GM23338 (cell line): ENCODE measurements at regions not wholly inside any gene's neighbourhood (a gene's known extent, or its start where the extent isn't known, plus 50 kb on each side); places are given as distances from the start of the nearest gene placed in this dataset.

Source experiments
- ATAC-seq: fragments of 200-7000 bp; cut with Tn5 transposase; 3 replicates; pipeline ENCODE4 v1.9.1; 2020
- DNase-seq: peaks from one replicate; pipeline ENCODE4 v3.0.0-alpha.2; 2015; ENCODE audit warnings: low spot score
- H2AFZ ChIP-seq: fragments of 200-600 bp; sonication (generic); 2 replicates; pipeline ENCODE4 v1.8.0; 2016; ENCODE audit warnings: antibody characterized with exemption, mild to moderate bottlenecking, moderate library complexity
- H3F3A ChIP-seq: fragments of 200-600 bp; sonication (generic); replicated peaks from 2 replicates; pipeline ENCODE4 v1.8.0; 2017; ENCODE audit warnings: antibody characterized with exemption, mixed run types, low read depth
- H3K27ac ChIP-seq: fragments of 200-600 bp; sonication (generic); 2 replicates; pipeline ENCODE4 v1.6.1; 2016; ENCODE audit warnings: low read depth
- H3K27me3 ChIP-seq: fragments of 200-600 bp; sonication (generic); 2 replicates; pipeline ENCODE4 v1.8.0; 2016; ENCODE audit warnings: mild to moderate bottlenecking, mixed run types, moderate library complexity; ENCODE audit not compliant: insufficient read depth
- H3K36me3 ChIP-seq: fragments of 200-600 bp; sonication (generic); 2 replicates; pipeline ENCODE4 v1.8.0; 2016; ENCODE audit warnings: mild to moderate bottlenecking; ENCODE audit not compliant: insufficient read depth
- H3K4me1 ChIP-seq: fragments of 200-600 bp; sonication (generic); 2 replicates; pipeline ENCODE4 v1.8.0; 2016; ENCODE audit warnings: mild to moderate bottlenecking, moderate library complexity; ENCODE audit not compliant: insufficient read depth
- H3K4me2 ChIP-seq: fragments of 200-600 bp; sonication (generic); 2 replicates; pipeline ENCODE4 v1.7.1; 2017; ENCODE audit warnings: mixed run types
- H3K4me3 ChIP-seq: fragments of 200-600 bp; sonication (generic); 2 replicates; pipeline ENCODE4 v1.6.1; 2016; ENCODE audit warnings: mixed run types
- H3K79me2 ChIP-seq: fragments of 200-600 bp; sonication (generic); replicated peaks from 2 replicates; pipeline ENCODE4 v1.8.0; 2017; ENCODE audit warnings: mild to moderate bottlenecking; ENCODE audit not compliant: insufficient read depth
- H3K9me2 ChIP-seq: fragments of 200-600 bp; sonication (generic); 2 replicates; pipeline ENCODE4 v1.8.0; 2017; ENCODE audit not compliant: insufficient read depth
- H4K20me1 ChIP-seq: fragments of 200-600 bp; sonication (generic); replicated peaks from 2 replicates; pipeline ENCODE4 v1.8.0; 2017; ENCODE audit warnings: mild to moderate bottlenecking; ENCODE audit not compliant: insufficient read depth
- H3K27ac Mint-ChIP-seq: 2 replicates; pipeline ENCODE4 v1.8.0; 2020; ENCODE audit warnings: inconsistent platforms, mild to moderate bottlenecking, moderate library complexity, mixed read lengths
- H3K27me3 Mint-ChIP-seq: 3 replicates; pipeline ENCODE4 v1.8.0; 2022; ENCODE audit warnings: low read depth, mild to moderate bottlenecking, moderate library complexity, mixed read lengths, inconsistent platforms; ENCODE audit not compliant: insufficient read depth, poor library complexity
- H3K36me3 Mint-ChIP-seq: 3 replicates; pipeline ENCODE4 v1.8.0; 2021; ENCODE audit warnings: low read depth, mild to moderate bottlenecking, inconsistent platforms, moderate library complexity, mixed read lengths
- H3K4me1 Mint-ChIP-seq: 3 replicates; pipeline ENCODE4 v1.8.0; 2020; ENCODE audit warnings: mild to moderate bottlenecking, inconsistent platforms, mixed read lengths
- H3K4me3 Mint-ChIP-seq: 3 replicates; pipeline ENCODE4 v1.8.0; 2021; ENCODE audit warnings: moderate library complexity, mild to moderate bottlenecking, inconsistent platforms, mixed read lengths
- H3K9me3 Mint-ChIP-seq: 3 replicates; pipeline ENCODE4 v1.8.0; 2020; ENCODE audit warnings: moderate library complexity, mild to moderate bottlenecking, inconsistent platforms, mixed read lengths
- CREB1 ChIP-seq: fragments of 250-450 bp; sonication (Bioruptor Pico); IDR thresholded peaks from 2 replicates; pipeline ENCODE4 v1.5.0; 2020; ENCODE audit warnings: low read depth, mild to moderate bottlenecking, moderate library complexity
- JUNB ChIP-seq: IDR thresholded peaks from one replicate; pipeline ENCODE4 v1.6.1; 2016; ENCODE audit warnings: antibody characterized with exemption; ENCODE audit not compliant: unreplicated experiment
- NANOG ChIP-seq: IDR thresholded peaks from 2 replicates; pipeline ENCODE4 v1.6.1; 2016; ENCODE audit warnings: antibody characterized with exemption, borderline replicate concordance
- POLR2AphosphoS5 ChIP-seq: IDR thresholded peaks from 2 replicates; pipeline ENCODE4 v1.6.1; 2016; ENCODE audit warnings: antibody characterized with exemption, low read depth
- STAT1 ChIP-seq: IDR thresholded peaks from one replicate; pipeline ENCODE4 v1.6.1; 2016; ENCODE audit warnings: antibody characterized with exemption; ENCODE audit not compliant: unreplicated experiment
- ZNF114 ChIP-seq: fragments of 250-450 bp; sonication (Bioruptor Pico); IDR thresholded peaks from 2 replicates; pipeline ENCODE4 v1.5.0; 2020; ENCODE audit warnings: mild to moderate bottlenecking, moderate library complexity
- ZNF331 ChIP-seq: fragments of 250-450 bp; sonication (Bioruptor Pico); IDR thresholded peaks from 2 replicates; pipeline ENCODE4 v1.5.0; 2020; ENCODE audit warnings: low read depth, mild to moderate bottlenecking, moderate library complexity
- ZNF462 ChIP-seq: fragments of 250-450 bp; sonication (Bioruptor Pico); IDR thresholded peaks from 2 replicates; pipeline ENCODE4 v1.5.0; 2020; ENCODE audit warnings: mild to moderate bottlenecking, moderate library complexity

- ATAC-seq = no peak
Observed at GRCh38 chr12:131254374-131254773, 300.7 kb downstream of the ADGRD1 start.

More at GRCh38 chr12:131254374-131254773, 300.7 kb downstream of the ADGRD1 start:
- Mint-ChIP-seq H3K4me3 (no peak overlapping the region), H3K4me1 (no peaks in the 10 kb centered on the region), H3K27me3 (peaks cover 7% of the 10 kb centered on the region), H3K27ac (no peak overlapping the region), H3K9me3 (peaks cover 15% of the 10 kb centered on the region), H3K36me3 (no peaks in the 10 kb centered on the region; the same call in 2 of the 3 replicates)
- no peak overlapping the region for H3K4me3 ChIP-seq
- no peak overlapping the region for H3K4me2 ChIP-seq
- H3K27me3 ChIP-seq = no peaks in the 10 kb centered on the region
- no peak for DNase-seq
- H3K4me1 ChIP-seq = no peaks in the 10 kb centered on the region
- TF ChIP-seq POLR2AphosphoS5 (no peak), ZNF331 (CRISPR knock-in tag) (no peak), NANOG (no peak), STAT1 (no peak), ZNF114 (no peak), ZNF462 (CRISPR knock-in tag) (no peak), JUNB (no peak), CREB1 (no peak)
- H3K9me2 ChIP-seq = no peaks in the 10 kb centered on the region
- no peaks in the 10 kb centered on the region for H3K79me2 ChIP-seq
- no peaks in the 10 kb centered on the region for H3K36me3 ChIP-seq
- H3F3A ChIP-seq = no peaks in the 10 kb centered on the region
- H2AFZ ChIP-seq = no peak overlapping the region
- H4K20me1 ChIP-seq = no peaks in the 10 kb centered on the region
- no peak overlapping the region for H3K27ac ChIP-seq
